Lower lobe of right lung (tissue), 2 donors: ENCODE measurements at regions not wholly inside any gene's neighbourhood (a gene's known extent, or its start where the extent isn't known, plus 50 kb on each side); places are given as distances from the start of the nearest gene placed in this dataset.

Experiments
- ATAC-seq, 2 donors: fragments of 200-7000 bp; cut with Tn5 transposase; one replicate each; pipeline ENCODE4 v1.9.1; 2020 to 2022; ENCODE audit warnings: mild to moderate bottlenecking in 2 of 2, moderate library complexity in 2 of 2
- DNase-seq: peaks from one replicate; pipeline ENCODE4 v3.0.0-alpha.2; 2020
- H3K27ac ChIP-seq: fragments of 200-600 bp; one replicate; pipeline ENCODE4 v1.8.0; 2022
- H3K27me3 ChIP-seq: fragments of 200-600 bp; one replicate; pipeline ENCODE4 v1.8.0; 2022; ENCODE audit warnings: low read depth
- H3K36me3 ChIP-seq: fragments of 200-600 bp; one replicate; pipeline ENCODE4 v1.8.0; 2022; ENCODE audit warnings: mild to moderate bottlenecking
- H3K4me1 ChIP-seq: fragments of 200-600 bp; one replicate; pipeline ENCODE4 v1.8.0; 2022
- H3K4me3 ChIP-seq: fragments of 200-600 bp; one replicate; pipeline ENCODE4 v1.8.0; 2022; ENCODE audit warnings: mild to moderate bottlenecking
- H3K9me3 ChIP-seq: fragments of 200-600 bp; one replicate; pipeline ENCODE4 v1.8.0; 2022
- CTCF ChIP-seq: fragments of 200-600 bp; IDR thresholded peaks from one replicate; pipeline ENCODE4 v1.8.0; 2022; ENCODE audit warnings: antibody characterized with exemption, mild to moderate bottlenecking
- intact Hi-C: fragments of 100-400 bp; cut with DNase I; formaldehyde crosslinking; loops from one replicate; pipeline ENCODE4 v1.11.0; 2022
- donor health status: DM: no; HTN: yes; CAD: no; lungs with severe emphysema.

GRCh38 chr2:122210065-122210464 is 454.6 kb downstream of the TSN start:
- ATAC-seq (no peak), DNase-seq (no peak)
- Histone ChIP-seq H3K27ac (no peak overlapping the region), H3K36me3 (no peaks in the 10 kb centered on the region), H3K4me3 (no peak overlapping the region), H3K4me1 (no peaks in the 10 kb centered on the region), H3K27me3 (no peaks in the 10 kb centered on the region), H3K9me3 (no peaks in the 10 kb centered on the region)
- intact Hi-C loops = no loop called here
- TF ChIP-seq CTCF = no peak

- no peak for DNase-seq
These were observed 455.7 kb downstream of the TSN start for GRCh38 chr2:122210898-122211856.

GRCh38 chr2:122213312-122213711 is 457.9 kb downstream of the TSN start:
- Histone ChIP-seq H3K9me3 (no peaks in the 10 kb centered on the region), H3K36me3 (no peaks in the 10 kb centered on the region), H3K27me3 (no peaks in the 10 kb centered on the region), H3K4me3 (no peak overlapping the region), H3K27ac (no peak overlapping the region), H3K4me1 (no peaks in the 10 kb centered on the region)
- intact Hi-C loops = no loop called here
- ATAC-seq (no peak), DNase-seq (no peak)
- no peak for TF ChIP-seq CTCF

More at GRCh38 chr2:122210898-122211856, 455.7 kb downstream of the TSN start:
- no peak for TF ChIP-seq CTCF
- Histone ChIP-seq H3K4me1 (no peaks in the 10 kb centered on the region), H3K4me3 (no peak overlapping the region), H3K36me3 (no peaks in the 10 kb centered on the region), H3K27me3 (no peaks in the 10 kb centered on the region), H3K27ac (no peak overlapping the region), H3K9me3 (no peaks in the 10 kb centered on the region)
- intact Hi-C loops = no loop called here
- no peak for ATAC-seq

- H3K36me3 ChIP-seq = no peaks in the 10 kb centered on the region
- intact Hi-C loops = no loop called here
- DNase-seq (no peak), ATAC-seq (no peak)
- TF ChIP-seq CTCF = no peak
- H3K4me3 ChIP-seq = no peak overlapping the region
- no peaks in the 10 kb centered on the region for H3K4me1 ChIP-seq
- no peaks in the 10 kb centered on the region for H3K27me3 ChIP-seq
- no peak overlapping the region for H3K27ac ChIP-seq
- H3K9me3 ChIP-seq = no peaks in the 10 kb centered on the region
These were observed 460.6 kb downstream of the TSN start for GRCh38 chr2:122216071-122216470.

GRCh38 chr2:122216901-122217300 is 461.4 kb downstream of the TSN start:
- ATAC-seq (no peak), DNase-seq (no peak)
- no peaks in the 10 kb centered on the region for H3K36me3 ChIP-seq
- H3K4me3 ChIP-seq = no peak overlapping the region
- no peaks in the 10 kb centered on the region for H3K9me3 ChIP-seq
- no peaks in the 10 kb centered on the region for H3K4me1 ChIP-seq
- no peak for TF ChIP-seq CTCF
- no peak overlapping the region for H3K27ac ChIP-seq
- no peaks in the 10 kb centered on the region for H3K27me3 ChIP-seq
- intact Hi-C loops = no loop called here
